NCI-H69 (cell line): ENCODE measurements at regions not wholly inside any gene's neighbourhood (a gene's known extent, or its start where the extent isn't known, plus 50 kb on each side); places are given as distances from the start of the nearest gene placed in this dataset.
"Not testable (repeated sequence)": the region's sequence is repeated elsewhere in the genome, so short reads cannot be mapped to it uniquely, and the experiment has no call there.

Experiments used
- DNase-seq: peaks from one replicate; lab custom pipeline; 2025; lab: John Stamatoyannopoulos, UW

DNA sequence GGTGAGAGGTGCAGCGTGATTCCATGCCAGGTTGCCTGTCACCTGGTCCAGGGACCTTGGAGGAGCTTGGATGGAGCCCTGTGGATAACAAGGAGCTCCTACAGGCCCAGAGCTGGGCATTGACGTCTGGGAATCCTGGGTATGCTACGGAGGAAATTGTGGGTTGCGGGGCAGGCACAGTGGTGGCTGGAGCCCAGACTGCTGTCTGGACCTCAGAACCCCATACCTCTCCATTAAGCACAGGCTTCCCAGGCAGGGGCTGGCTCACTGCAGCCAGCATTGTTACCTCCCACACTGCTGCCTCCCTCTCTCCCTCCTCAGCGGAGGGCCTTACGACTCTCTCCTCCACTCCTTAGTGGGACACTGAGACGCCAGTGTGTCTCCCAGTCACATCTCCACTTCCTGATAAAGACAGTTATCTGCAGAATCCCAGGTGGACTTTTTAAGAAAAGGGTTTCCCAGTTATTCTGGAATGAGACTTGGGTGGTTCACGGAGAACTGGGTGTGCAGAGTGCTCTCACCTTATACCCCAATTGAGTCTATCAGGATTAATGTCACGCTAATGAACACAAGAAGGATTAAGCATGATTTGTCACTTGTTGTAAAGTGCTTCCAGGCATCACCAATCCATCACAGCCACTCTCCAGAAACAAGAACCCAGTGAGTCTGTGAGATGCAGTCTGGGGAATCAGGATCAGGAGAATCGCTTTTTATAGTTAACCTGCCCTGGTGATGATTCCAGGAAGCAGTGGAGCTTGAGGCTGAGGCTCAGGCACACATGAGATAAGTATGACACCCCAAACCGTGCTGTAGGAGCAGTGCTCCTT lies 309.4 kb downstream of the RPS24 start:
- no peak for DNase-seq

DNA sequence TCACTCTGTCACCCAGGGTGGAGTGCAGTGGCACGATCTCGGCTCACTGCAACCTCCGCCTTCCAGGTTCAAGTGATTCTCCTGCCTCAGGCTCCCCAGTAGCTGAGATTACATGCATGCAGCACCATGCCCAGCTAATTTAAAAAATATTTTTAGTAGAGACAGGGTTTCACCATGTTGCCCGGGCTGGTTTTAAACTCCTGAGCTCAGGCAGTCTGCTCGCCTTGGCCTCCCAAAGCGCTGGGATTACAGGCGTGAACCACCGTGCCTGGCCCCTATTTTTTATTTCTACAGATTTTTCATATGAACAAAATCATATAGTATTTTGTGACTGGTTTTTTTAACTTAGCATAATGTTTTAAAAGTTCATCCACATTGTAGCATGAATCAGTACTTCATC lies 310.6 kb downstream of the RPS24 start:
- DNase-seq: not testable (repeated sequence)

DNA sequence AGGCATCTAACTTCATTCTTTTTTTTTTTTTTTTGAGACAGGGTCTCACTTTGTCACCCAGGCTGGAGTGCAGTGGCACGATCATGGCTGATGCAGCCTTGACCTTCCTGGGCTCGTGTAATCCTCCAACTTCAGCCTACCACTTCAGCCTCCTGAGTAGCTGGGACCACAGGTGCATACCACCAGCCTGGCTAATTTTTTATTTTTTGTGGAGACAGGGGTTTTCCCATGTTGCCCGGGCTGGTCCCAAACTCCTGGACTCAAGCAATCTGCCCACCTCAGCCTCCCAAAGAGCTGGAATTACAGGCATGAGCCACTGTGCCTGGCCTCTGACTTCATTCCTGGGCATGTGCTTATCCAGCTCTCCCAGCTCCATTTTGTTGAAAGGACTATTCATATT lies 311.9 kb downstream of the RPS24 start:
- DNase-seq: not testable (repeated sequence)

DNA sequence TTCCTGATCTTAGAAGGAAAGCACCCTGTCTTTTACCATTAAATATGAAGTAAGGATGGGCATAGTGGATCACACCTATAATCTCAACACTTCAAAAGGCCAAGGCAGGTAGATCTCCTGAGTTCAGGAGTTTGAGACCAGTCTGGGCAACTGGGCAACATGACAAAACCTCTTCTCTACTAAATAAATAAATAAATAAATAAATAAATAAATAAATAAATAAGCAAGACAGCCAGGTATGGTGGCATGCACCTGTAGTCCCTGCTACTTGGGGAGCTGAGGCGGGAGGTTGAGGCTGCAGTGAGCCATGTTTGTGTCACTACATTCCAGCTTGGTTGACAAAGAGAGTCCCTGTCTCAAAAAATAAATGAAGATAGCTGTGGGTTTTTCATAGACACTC lies 313.1 kb downstream of the RPS24 start:
- DNase-seq: no peak

DNA sequence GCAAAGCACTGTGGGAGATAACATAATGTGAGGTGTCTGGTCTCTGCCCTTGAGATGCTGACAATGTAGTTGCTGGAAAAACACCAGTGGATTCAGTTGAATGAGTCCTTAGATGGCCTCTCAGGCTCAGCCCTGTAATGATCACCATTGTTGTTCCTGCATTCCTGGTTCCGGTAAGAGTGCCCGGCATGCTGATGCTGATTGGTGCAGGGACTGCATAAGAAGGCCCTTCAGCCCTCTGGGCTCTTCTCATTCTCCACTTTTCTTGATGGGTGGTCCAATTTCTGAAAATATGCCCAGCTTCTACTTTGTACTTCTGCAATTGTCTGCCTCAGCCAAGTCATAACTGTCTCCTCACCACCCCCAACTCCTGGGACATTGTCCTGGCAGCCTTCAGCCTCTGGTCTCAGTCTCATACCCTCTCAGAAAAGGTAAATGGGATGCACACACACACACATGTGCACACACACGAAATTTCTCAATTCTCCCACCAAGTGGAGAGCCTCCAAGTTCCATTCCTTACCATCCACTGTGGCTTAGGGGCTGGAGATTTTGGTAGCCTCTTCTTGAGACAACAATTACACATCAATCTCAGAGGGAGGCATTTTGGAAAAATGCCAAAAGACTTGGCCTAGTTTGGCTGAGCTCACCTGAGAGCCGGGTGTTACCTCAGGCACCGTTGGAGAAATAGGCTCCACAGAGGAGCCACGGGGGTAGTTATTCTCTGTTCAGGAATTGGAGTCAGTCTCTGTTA lies 314.9 kb downstream of the RPS24 start:
- peak; percentile 33 for DNase-seq

DNA sequence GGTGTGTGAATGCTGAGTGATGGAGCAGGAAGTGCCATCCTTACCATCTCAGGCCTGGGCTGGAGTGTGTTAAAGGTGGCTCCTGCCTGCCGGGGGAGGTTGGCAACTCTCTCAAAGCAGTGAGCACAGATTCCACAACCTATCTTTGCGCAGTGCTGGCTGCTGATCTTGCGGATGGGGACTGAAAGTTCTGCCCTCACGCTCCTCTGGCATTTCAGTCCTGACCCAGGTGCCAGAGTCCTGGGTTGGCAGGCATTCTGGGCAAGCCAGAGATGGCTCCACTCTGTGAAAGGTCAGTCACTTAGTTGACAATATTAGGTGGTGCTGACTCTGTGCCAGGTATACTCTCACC lies 315.5 kb downstream of the RPS24 start:
- no peak for DNase-seq

DNA sequence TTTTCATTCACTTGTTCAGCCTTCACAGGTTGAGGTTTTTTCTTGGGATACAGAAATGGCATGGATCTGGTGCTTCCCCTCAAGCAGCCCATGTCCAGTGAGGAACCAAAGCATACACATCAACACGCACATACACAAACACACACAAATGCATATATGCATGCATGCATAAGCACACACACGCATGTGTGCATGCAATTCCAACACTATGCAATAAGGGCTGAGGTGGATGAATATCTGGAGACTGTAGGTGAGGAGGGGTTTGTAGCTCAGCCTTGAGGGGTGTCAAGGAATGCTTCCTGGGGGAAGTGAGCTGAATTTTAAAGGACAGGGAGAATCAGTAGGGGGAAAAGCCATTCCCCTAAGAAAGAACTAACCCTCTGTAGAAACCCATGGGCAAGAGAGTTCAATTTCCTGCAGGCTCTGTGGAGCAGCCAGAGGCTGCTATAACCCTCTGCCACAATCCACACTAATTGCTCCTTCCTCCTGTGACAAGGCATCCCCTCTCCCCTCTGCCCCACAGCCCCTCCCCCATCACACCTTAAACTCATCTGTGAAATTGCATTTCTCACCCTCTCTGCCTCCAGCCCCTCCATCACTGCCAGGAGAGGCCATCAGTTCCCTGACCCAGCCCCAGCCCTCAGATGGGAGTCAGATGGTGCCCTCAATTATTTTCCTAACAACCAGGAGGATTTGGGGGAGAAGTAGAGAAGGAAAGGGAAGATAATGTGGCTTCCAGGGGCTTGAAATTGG lies 316.4 kb downstream of the RPS24 start:
- DNase-seq: no peak

DNA sequence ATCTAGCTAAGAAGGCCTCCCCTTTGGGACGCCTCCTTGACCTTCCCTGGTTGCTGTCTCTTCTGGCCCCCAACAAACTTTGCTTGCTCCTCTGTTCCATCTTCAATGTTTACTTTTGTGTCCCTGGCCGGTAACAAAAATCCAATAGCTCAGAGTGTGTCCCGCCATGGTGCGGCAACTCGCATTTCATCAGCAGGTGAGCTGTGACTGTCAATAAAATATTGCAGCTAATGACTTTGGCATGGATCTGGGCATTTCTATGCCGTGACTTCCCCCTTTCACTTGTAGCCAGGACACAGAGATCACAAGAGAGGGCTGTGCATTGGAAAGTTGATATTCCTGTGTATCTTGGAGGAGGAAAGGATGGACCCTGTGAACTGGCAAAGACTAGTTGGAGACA lies 317.6 kb downstream of the RPS24 start:
- no peak for DNase-seq

DNA sequence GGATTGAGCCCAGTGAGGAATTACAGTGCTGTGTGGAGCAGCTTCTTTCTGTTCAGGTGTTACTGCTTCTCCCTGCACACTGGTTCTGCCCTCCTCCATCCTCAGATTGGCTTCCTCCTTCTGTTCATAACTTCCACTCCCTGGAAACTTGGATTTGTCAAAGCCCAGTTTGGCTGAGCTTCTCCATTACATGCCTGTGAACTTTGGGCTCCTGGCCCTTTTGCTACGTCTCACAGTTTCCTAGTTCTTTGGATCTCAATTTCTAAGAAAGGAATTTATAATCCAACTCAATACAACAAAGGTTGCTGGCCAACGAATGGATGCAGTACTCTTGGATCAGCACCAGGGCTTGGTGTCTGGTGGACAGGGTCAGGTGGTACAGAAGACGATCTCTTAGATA lies 318.1 kb downstream of the RPS24 start:
- no peak for DNase-seq

DNA sequence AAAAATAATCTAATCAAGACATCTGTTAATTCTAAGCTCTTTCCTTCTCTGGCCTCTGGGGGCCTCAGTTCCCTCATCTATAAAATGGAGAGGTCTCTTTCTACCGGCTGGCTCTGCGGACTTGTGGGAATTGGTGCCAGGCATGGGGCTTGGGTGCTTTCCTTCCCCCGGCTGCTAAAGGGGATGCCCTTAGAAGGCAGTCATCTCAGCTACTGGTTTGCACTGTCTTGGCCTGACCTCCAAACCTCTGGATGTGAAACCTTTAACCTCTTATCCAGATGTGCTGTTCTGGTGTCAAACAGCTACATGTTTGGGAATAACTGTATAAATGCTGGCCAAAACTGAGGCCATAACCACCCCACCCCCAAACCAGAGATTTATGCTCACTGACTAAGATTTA lies 320.0 kb downstream of the RPS24 start:
- DNase-seq: no peak

DNA sequence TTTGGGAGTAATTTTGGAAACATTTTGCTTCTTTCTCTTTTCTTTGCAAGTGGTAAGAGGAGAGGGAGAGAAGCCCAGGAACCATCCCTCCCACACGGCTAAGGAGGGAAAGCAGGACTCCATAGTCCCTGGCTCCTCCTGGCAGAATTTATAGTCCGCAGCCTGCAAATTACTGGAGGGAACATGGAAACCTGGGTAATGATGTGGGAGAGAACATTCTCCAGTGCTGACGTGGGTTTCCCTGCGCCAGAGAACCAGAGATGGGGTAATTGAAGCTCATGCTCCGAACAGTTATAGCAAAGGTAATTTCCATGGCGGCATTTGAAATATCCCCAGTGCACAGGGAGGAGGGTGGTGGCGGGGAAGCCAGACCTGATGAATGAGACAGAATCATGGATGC lies 320.4 kb downstream of the RPS24 start:
- DNase-seq: no peak

DNA sequence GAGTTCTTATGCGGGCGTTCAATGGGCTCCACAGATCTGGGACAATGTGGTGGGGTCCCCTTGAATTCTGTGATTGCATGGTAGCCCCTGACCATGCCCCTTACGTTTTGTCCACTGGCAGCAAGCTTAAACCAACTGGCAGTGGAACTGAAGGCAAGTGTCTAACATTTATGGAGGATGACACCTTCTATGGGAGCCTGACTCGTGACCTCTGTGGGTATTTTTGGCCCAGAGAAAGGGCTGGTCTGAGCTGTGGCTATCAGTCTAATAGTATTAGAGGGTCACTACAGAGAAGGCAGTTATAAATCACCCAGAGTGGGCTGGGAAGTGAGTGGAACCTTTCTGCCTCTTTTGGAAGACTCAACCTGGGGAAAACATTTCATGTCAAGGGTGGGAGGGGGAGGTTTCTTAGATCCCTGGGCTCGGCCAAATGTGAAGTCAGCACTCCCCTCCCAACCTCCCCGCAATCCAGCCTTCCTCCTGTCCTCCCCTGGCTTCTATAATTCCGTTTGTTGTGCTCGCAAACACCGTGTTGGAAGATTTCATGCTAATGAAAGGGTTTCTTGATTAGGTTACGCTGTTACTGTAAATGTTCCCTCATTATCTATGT lies 322.7 kb downstream of the RPS24 start:
- DNase-seq: no peak

DNA sequence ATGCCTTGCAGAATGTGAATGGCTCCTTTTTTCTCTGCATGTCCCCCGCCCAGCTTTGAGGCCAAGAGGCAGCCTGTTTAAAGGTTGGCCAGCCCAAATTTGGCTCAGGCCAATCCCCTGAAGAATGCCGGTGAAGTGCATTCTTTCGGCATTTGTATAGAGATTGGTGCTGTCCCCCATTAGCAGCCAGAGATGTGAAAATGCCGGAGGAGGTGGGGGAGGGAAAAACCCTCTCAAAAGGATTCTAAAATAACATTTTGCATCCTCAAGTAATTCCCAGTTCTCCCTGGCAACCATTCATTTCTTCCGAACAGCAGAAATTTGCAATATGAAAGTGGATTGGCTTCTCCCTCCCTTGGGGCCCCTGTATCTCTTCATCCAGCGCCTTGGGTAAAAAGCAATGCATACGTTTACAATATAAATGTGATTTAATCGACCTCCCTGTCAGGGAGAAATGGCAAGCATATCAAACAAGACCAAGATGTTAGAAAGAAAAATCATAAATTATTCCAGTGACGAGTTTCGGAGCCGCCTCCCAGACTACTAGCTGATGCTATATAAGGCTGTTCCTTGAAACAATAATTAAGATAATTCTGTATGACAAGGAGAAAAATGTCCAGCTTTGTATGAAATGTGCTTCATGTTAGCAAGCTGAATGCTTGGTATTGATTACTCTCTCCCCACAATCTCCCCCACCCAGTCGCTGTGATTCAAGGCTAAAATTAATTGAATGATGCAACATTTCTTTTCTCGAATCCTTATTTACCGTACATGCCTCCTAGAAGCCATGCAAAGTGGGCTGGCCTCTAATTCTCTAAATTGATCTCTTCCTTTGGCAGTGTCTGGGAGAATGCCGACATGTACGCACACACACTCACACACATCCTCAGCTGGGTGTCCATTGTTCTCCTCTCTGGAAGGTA lies 323.7 kb downstream of the RPS24 start:
- peak; percentile 64 for DNase-seq

DNA sequence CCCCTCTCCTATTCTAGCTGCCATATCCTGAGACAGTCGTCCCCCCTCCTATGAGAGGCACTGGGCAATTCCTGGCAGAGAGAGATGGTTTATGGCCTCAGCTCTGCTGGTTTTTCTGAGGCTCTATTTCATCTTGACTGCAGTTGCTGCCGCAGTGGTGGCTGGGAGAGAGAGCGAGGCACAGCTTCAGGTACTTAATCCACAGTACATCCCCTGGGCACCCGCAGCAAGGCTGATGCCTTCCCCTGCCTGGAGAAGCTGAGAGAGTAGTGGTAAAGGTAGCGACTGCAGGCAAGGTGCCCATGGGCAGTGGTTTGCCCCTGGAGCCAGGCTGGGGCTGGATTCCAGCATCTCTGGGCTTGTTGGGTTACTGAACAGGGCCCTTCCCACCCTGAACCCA lies 324.7 kb downstream of the RPS24 start:
- DNase-seq: no peak

DNA sequence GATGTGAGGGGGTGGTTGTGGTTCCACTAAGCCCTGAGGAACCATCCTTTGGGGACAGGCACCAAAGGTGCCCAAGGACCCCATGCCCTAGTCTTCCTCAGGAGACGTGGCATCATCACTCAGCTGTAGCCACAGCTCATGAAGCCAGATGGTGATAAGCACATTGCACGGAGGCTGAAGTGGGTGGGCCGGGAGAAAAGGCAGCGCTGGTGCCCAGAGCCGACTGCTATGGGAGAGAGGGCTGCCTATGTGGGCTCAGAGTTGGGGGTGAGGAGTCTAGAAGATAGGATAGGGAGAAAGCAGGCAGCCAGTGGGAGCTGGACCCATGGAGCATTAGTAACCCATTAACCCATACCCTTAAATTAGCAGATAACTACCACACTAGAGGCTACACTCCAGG lies 325.3 kb downstream of the RPS24 start:
- no peak for DNase-seq

DNA sequence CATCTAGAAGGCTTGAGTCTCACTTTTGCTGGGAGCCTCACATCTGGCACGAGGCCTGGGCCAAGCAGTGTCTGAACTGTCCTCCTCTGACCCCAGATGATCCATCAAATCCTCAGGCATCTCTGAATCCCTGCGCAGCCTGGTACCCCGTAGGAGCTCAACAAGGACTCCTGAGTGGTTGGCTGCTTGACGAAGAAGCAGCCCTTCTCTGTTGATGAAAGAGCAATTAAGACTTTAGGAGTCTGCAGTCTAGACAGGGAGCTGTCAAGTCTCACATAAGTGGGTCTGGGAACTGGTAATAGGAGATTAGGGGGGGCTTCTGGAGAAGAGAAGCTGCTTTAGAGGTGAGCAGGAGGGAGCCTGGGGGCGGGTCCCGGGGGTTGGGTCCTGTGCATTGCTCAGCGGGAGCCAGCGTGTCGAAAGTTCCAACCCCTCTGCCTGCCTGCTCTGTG lies 326.0 kb downstream of the RPS24 start:
- no peak for DNase-seq

DNA sequence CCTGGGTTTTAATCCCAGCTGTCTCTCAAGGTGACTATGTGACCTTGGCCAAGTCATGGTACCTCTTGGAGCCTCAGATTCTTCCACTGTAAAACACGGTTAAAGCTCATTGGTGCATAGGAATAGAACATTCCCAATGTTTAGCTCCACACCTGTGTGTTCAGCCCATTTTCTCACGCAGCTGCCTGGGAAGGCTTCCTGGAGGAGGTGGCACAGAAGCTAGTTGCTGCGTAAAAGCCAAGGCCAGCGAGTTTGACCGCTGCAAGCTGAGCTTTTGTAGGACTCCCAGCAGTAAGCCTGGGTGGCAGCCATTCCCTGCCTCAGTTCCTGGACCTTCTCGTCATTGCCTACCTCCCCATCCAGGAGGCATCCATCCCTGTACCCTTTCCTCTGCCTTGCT lies 326.6 kb downstream of the RPS24 start:
- no peak for DNase-seq

DNA sequence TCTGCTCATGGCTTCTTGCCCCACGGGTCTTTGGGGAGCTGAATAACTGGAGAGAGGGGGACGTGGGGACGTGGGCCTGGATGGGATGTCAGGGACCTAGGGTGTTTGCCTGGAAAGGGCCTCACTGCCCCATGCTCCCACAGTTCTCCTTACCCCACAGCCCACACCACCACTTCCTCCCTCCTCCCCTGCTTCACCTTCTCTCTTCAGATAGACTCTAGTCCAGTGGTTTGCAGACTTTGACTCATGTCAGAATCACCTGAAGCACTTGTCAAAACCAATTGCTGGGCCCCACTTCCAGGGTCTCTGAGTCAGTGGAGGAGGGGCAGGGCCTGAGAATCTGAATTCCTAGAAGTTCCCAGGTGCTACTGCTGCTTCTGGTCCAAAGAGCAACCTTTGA lies 327.4 kb downstream of the RPS24 start:
- DNase-seq: no peak

DNA sequence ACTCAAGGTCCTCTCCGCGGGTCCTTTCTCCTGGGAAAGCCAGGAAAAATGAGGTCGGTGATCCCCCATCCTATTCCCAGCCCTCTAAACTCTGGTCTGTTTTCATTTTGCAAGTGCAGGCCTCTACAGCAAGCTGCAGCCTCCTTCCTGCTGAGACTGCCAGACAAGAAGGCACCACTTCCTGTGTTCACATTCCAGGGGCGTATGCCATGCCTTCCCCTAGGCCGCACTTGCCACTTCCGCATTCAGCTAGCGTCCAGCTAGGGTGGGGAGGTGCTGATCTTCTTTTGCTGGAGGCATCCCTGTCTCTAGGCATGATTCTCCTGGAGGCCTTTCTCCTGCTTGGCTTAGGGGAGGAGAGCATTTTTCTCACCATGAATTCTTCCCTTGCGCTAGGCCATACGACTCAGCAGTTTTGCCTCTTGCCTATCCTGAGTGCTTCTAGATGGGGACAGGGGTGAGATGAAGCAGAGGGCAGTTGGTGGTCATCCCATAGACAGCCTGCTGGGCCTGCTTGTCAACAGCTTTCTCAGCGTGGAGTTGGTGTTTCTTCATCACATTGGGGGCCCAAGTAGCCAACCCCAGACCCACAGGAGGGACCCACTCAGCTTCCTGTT lies 328.9 kb downstream of the RPS24 start:
- no peak for DNase-seq

DNA sequence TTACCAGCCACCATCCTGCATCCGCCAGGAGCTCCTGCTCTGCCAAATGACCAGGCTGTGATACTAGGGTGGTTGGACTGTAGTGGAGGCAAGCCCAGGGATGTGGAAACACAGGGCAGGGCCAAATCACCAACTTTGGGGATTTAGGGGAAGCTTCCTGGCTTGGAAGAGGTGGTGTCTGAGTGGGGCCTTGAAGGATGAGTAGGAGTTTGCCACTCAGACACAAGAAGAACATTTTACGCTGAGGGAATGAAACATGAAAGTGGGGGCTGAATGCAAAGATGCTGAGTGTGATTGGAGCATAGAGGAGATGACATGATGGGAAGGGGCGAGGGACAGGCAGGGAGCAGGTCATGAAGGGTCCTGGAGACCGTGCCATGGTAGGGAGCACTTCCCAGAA lies 329.5 kb downstream of the RPS24 start:
- no peak for DNase-seq

DNA sequence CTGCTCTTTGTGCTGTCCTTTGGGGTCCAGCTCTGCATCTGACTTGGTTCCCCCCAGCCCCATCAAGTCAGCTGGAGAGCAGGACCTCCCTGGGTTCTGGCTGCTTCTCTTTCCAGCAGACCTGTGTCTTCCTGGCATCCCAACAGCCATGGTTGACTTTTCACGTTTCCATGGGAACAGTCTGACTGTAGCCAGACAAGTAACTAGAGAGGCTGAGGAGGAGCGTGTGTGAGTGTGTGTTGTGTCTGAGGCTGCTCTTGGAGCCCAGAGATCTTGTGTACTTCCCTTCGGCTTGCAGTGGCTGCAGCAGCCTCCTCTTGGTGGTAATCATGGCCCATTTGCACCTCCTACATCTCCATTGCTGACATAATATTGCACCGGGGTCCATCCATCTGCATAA lies 332.0 kb downstream of the RPS24 start:
- no peak for DNase-seq
